WTC11 (cell line): ENCODE measurements at regions not wholly inside any gene's neighbourhood (a gene's known extent, or its start where the extent isn't known, plus 50 kb on each side); places are given as distances from the start of the nearest gene placed in this dataset.

Source experiments
- ATAC-seq: fragments of 200-7000 bp; cut with Tn5 transposase; 2 replicates; pipeline ENCODE4 v1.10.0; 2021; ENCODE audit warnings: mild to moderate bottlenecking, moderate library complexity
- CTCF ChIA-PET: fragments of 300-600 bp; sonication (Branson Sonifier 250); formaldehyde crosslinking; loops from one replicate; lab custom pipeline; 2021; ENCODE audit warnings: antibody characterized with exemption; lab: Charles Lee
- POLR2A ChIA-PET: fragments of 350-600 bp; sonication (Branson Sonifier 250); formaldehyde crosslinking; loops from one replicate; lab custom pipeline; 2021; ENCODE audit warnings: antibody characterized with exemption; lab: Charles Lee
- DNase-seq: peaks from one replicate; pipeline ENCODE4 v3.0.0; 2021; ENCODE audit warnings: low spot score
- H3K27ac Mint-ChIP-seq: 2 replicates; pipeline ENCODE4 v1.8.0; 2021; ENCODE audit warnings: mixed read lengths
- H3K27me3 Mint-ChIP-seq: 2 replicates; pipeline ENCODE4 v1.8.0; 2021; ENCODE audit warnings: low read depth, mild to moderate bottlenecking, moderate library complexity, mixed read lengths
- H3K36me3 Mint-ChIP-seq: 2 replicates; pipeline ENCODE4 v1.8.0; 2021; ENCODE audit warnings: mixed read lengths
- H3K4me1 Mint-ChIP-seq: 2 replicates; pipeline ENCODE4 v1.8.0; 2022; ENCODE audit warnings: mixed read lengths
- H3K4me3 Mint-ChIP-seq: 2 replicates; pipeline ENCODE4 v1.8.0; 2021; ENCODE audit warnings: mild to moderate bottlenecking, moderate library complexity, mixed read lengths
- H3K9me3 Mint-ChIP-seq: 2 replicates; pipeline ENCODE4 v1.8.0; 2021; ENCODE audit warnings: mixed read lengths
- HMGA2 ChIP-seq: fragments of 250-450 bp; sonication (Bioruptor Pico); IDR thresholded peaks from 2 replicates; pipeline ENCODE4 v1.4.0; 2021; ENCODE audit warnings: mild to moderate bottlenecking, moderate library complexity
- PRRX2 ChIP-seq: fragments of 250-450 bp; sonication (Bioruptor Pico); IDR thresholded peaks from 2 replicates; pipeline ENCODE4 v1.8.0; 2021; ENCODE audit warnings: mild to moderate bottlenecking
- ZNF423 ChIP-seq: fragments of 250-450 bp; sonication (Bioruptor Pico); IDR thresholded peaks from 2 replicates; pipeline ENCODE4 v2.1.2; 2022; ENCODE audit warnings: mild to moderate bottlenecking, moderate library complexity
- TF ChIP-seq, protein P1 (sequence below): sonication (generic); formaldehyde crosslinking; IDR thresholded peaks from 2 replicates; pipeline ENCODE4 v1.8.1; 2023; ENCODE audit warnings: mild to moderate bottlenecking, missing genetic modification reagents, moderate library complexity
- TF ChIP-seq, protein P2 (sequence below): fragments of 250-450 bp; sonication (Bioruptor Pico); IDR thresholded peaks from 2 replicates; pipeline ENCODE4 v1.8.0; 2021; ENCODE audit warnings: mild to moderate bottlenecking
- TF ChIP-seq, protein P3 (sequence below): sonication (generic); formaldehyde crosslinking; IDR thresholded peaks from 2 replicates; pipeline ENCODE4 v1.8.1; 2023; ENCODE audit warnings: mild to moderate bottlenecking, moderate library complexity, missing genetic modification reagents
- TF ChIP-seq, protein P4 (sequence below): sonication (generic); formaldehyde crosslinking; IDR thresholded peaks from 2 replicates; pipeline ENCODE4 v1.8.0; 2023; ENCODE audit warnings: missing genetic modification reagents, mild to moderate bottlenecking, borderline replicate concordance
- TF ChIP-seq, protein P5 (sequence below): sonication (generic); formaldehyde crosslinking; IDR thresholded peaks from 2 replicates; pipeline ENCODE4 v1.8.1; 2022; ENCODE audit warnings: mild to moderate bottlenecking, missing genetic modification reagents, moderate library complexity, borderline replicate concordance

DNA sequence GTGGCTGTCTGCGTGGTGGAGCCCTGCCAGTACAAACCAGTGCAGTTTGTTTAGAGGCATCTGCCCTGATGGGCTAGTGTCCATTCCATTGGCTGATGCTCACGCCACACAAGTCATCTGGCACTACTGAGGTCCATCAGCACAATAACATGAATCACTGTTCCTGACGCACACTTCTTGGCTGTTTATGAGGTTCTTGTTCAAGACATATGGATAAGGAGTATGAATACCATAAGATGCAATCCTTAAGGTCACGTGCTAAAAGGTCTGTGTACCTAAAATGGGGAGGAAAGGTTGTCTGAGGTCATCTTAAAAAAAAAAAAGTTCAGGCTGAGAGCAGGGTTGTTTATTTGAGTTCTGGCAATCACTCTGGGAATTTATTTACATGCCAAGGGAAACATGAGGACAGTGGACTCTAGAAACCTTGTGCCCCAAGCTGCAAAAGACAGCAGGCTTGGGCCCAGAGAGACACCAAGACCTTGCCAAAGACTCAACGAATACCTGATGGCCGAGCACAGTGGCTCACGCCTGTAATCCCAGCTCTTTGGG, 54.1 kb upstream of the SHLD1 start:
- peaks cover 13% of the 10 kb centered on the region for H3K9me3 Mint-ChIP-seq
- no peak overlapping the region for H3K4me3 Mint-ChIP-seq
- no peaks in the 10 kb centered on the region for H3K4me1 Mint-ChIP-seq
- ChIA-PET POLR2A (no interaction called here), CTCF (no interaction called here)
- H3K36me3 Mint-ChIP-seq = peaks cover 5% of the 10 kb centered on the region; the same call in 1 of the 2 replicates
- H3K27me3 Mint-ChIP-seq = no peaks in the 10 kb centered on the region; the same call in 1 of the 2 replicates
- no peak for ATAC-seq
- no peak overlapping the region for H3K27ac Mint-ChIP-seq
- no peak for TF ChIP-seq PRRX2
- no peak for DNase-seq

DNA sequence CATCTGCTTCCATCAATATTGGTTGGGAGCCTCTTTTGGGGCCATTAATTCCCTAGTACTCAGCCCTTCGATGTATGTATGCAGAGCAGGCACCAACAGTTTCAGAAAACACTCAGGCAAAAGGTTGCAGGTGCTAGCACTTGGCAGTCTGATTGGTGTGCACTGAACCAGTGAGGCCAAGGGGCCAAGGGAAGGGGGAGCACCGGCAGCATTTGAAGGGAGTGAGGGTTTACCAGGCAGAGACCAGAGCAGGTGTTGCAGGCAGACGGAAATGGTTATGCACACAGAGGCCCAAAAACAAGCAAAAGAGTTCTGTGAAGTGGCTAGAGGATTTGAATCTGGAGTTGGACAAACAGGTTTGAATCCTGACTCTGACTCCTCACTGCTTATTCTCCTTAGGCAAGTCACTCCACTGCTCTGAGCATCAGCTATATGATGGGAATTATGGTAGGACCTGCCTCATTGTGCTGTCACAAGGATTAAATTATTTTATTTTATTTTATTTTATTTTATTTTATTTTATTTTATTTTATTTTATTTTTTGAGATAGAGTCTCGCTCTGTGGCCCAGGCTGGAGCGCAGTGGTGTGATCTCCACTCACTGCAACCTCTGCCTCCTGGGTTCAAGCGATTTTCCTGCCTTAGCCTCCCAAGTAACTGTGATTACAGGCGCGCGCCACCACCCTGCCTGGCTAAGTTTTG, 58.1 kb upstream of the SHLD1 start:
- H3K4me3 Mint-ChIP-seq = no peak overlapping the region
- no peak for DNase-seq
- no peaks in the 10 kb centered on the region for H3K4me1 Mint-ChIP-seq
- H3K27ac Mint-ChIP-seq = no peak overlapping the region
- no peak for ATAC-seq
- TF ChIP-seq, protein P1, sequence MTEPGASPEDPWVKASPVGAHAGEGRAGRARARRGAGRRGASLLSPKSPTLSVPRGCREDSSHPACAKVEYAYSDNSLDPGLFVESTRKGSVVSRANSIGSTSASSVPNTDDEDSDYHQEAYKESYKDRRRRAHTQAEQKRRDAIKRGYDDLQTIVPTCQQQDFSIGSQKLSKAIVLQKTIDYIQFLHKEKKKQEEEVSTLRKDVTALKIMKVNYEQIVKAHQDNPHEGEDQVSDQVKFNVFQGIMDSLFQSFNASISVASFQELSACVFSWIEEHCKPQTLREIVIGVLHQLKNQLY (CRISPR knock-in tag) = no peak
- TF ChIP-seq, protein P2, sequence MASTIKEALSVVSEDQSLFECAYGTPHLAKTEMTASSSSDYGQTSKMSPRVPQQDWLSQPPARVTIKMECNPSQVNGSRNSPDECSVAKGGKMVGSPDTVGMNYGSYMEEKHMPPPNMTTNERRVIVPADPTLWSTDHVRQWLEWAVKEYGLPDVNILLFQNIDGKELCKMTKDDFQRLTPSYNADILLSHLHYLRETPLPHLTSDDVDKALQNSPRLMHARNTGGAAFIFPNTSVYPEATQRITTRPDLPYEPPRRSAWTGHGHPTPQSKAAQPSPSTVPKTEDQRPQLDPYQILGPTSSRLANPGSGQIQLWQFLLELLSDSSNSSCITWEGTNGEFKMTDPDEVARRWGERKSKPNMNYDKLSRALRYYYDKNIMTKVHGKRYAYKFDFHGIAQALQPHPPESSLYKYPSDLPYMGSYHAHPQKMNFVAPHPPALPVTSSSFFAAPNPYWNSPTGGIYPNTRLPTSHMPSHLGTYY (CRISPR knock-in tag) = no peak
- TF ChIP-seq HMGA2 (CRISPR knock-in tag) = peak; percentile 95
- no peak for TF ChIP-seq ZNF423
- TF ChIP-seq, all 79 proteins: peak for 1
- Mint-ChIP-seq H3K27me3 (no peaks in the 10 kb centered on the region), H3K36me3 (peaks cover 2% of the 10 kb centered on the region; the same call in 1 of the 2 replicates), H3K9me3 (peaks cover 7% of the 10 kb centered on the region; the same call in 1 of the 2 replicates)
- POLR2A ChIA-PET = no interaction called here
- CTCF ChIA-PET = no interaction called here

DNA sequence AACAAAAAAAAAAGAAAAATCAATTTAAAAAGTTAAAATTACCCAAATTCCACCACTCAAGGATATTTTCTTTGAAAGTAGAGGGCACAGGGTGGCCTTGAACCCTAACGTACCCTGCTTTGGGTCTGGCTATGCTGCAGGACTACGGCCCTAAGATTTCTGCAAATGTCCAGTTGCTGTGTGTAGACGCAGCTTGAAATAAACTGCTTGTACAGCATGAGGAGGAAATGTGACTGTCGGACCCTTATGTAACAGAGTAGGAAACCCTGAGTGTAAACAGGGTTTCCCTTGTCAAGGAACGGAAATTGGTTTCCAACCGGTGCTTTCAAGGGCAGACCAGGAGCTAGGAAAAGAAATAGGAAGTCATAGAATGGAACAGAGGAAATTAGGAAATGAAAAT, 60.7 kb upstream of the SHLD1 start:
- no peaks in the 10 kb centered on the region; the same call in 1 of the 2 replicates for H3K27me3 Mint-ChIP-seq
- ChIA-PET CTCF (interaction anchor here (1.6 kb wide), 1 partner anchor 132 kb away, joined by 4 read pairs; no protein-coding TSS in a partner anchor), POLR2A (no interaction called here)
- H3K4me3 Mint-ChIP-seq = no peak overlapping the region
- TF ChIP-seq, protein P3, sequence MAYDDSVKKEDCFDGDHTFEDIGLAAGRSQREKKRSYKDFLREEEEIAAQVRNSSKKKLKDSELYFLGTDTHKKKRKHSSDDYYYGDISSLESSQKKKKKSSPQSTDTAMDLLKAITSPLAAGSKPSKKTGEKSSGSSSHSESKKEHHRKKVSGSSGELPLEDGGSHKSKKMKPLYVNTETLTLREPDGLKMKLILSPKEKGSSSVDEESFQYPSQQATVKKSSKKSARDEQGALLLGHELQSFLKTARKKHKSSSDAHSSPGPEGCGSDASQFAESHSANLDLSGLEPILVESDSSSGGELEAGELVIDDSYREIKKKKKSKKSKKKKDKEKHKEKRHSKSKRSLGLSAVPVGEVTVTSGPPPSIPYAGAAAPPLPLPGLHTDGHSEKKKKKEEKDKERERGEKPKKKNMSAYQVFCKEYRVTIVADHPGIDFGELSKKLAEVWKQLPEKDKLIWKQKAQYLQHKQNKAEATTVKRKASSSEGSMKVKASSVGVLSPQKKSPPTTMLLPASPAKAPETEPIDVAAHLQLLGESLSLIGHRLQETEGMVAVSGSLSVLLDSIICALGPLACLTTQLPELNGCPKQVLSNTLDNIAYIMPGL (CRISPR knock-in tag) = no peak
- TF ChIP-seq, protein P4, sequence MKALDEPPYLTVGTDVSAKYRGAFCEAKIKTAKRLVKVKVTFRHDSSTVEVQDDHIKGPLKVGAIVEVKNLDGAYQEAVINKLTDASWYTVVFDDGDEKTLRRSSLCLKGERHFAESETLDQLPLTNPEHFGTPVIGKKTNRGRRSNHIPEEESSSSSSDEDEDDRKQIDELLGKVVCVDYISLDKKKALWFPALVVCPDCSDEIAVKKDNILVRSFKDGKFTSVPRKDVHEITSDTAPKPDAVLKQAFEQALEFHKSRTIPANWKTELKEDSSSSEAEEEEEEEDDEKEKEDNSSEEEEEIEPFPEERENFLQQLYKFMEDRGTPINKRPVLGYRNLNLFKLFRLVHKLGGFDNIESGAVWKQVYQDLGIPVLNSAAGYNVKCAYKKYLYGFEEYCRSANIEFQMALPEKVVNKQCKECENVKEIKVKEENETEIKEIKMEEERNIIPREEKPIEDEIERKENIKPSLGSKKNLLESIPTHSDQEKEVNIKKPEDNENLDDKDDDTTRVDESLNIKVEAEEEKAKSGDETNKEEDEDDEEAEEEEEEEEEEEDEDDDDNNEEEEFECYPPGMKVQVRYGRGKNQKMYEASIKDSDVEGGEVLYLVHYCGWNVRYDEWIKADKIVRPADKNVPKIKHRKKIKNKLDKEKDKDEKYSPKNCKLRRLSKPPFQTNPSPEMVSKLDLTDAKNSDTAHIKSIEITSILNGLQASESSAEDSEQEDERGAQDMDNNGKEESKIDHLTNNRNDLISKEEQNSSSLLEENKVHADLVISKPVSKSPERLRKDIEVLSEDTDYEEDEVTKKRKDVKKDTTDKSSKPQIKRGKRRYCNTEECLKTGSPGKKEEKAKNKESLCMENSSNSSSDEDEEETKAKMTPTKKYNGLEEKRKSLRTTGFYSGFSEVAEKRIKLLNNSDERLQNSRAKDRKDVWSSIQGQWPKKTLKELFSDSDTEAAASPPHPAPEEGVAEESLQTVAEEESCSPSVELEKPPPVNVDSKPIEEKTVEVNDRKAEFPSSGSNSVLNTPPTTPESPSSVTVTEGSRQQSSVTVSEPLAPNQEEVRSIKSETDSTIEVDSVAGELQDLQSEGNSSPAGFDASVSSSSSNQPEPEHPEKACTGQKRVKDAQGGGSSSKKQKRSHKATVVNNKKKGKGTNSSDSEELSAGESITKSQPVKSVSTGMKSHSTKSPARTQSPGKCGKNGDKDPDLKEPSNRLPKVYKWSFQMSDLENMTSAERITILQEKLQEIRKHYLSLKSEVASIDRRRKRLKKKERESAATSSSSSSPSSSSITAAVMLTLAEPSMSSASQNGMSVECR (CRISPR knock-in tag) = no peak
- TF ChIP-seq, protein P5, sequence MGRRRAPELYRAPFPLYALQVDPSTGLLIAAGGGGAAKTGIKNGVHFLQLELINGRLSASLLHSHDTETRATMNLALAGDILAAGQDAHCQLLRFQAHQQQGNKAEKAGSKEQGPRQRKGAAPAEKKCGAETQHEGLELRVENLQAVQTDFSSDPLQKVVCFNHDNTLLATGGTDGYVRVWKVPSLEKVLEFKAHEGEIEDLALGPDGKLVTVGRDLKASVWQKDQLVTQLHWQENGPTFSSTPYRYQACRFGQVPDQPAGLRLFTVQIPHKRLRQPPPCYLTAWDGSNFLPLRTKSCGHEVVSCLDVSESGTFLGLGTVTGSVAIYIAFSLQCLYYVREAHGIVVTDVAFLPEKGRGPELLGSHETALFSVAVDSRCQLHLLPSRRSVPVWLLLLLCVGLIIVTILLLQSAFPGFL (CRISPR knock-in tag) = no peak
- DNase-seq (no peak), ATAC-seq (no peak)
- no peaks in the 10 kb centered on the region for H3K4me1 Mint-ChIP-seq
- H3K27ac Mint-ChIP-seq = no peak overlapping the region
- H3K9me3 Mint-ChIP-seq = no peaks in the 10 kb centered on the region
- H3K36me3 Mint-ChIP-seq = no peaks in the 10 kb centered on the region
